ENCODE measurements at regions not wholly inside any gene's neighbourhood (a gene's known extent, or its start where the extent isn't known, plus 50 kb on each side); places are given as distances from the start of the nearest gene placed in this dataset.
"Not testable (repeated sequence)": the region's sequence is repeated elsewhere in the genome, so short reads cannot be mapped to it uniquely, and the experiment has no call there.

GRCh38 chr16:29274055-29275035 lies 132.2 kb downstream of the NPIPB11 start:
- TF ChIP-seq, protein P1, sequence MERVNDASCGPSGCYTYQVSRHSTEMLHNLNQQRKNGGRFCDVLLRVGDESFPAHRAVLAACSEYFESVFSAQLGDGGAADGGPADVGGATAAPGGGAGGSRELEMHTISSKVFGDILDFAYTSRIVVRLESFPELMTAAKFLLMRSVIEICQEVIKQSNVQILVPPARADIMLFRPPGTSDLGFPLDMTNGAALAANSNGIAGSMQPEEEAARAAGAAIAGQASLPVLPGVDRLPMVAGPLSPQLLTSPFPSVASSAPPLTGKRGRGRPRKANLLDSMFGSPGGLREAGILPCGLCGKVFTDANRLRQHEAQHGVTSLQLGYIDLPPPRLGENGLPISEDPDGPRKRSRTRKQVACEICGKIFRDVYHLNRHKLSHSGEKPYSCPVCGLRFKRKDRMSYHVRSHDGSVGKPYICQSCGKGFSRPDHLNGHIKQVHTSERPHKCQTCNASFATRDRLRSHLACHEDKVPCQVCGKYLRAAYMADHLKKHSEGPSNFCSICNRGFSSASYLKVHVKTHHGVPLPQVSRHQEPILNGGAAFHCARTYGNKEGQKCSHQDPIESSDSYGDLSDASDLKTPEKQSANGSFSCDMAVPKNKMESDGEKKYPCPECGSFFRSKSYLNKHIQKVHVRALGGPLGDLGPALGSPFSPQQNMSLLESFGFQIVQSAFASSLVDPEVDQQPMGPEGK (CRISPR knock-in tag; IDR thresholded peaks at IDR 0.05): not testable (repeated sequence)
- TF ChIP-seq RAD21 (CRISPR knock-in tag; IDR thresholded peaks at IDR 0.05); NR2C2 (CRISPR knock-in tag; IDR thresholded peaks at IDR 0.05; ENCODE audit: borderline replicate concordance); ZNF619 (CRISPR knock-in tag; IDR thresholded peaks at IDR 0.05); GTF2F1 (IDR thresholded peaks at IDR 0.05; ENCODE audit: low read length); AKAP8 (CRISPR knock-in tag; IDR thresholded peaks at IDR 0.05); ZNF512 (CRISPR knock-in tag; IDR thresholded peaks at IDR 0.05); CHD2 (IDR thresholded peaks at IDR 0.05; ENCODE audit: low read depth, low read length); POLR2A (IDR thresholded peaks at IDR 0.05; ENCODE audit: insufficient read depth in 1 of 2, low read depth in 2 of 2, low read length in 2 of 2); CSRNP1 (CRISPR knock-in tag; IDR thresholded peaks at IDR 0.05); HNF1B (CRISPR knock-in tag; IDR thresholded peaks at IDR 0.05); POLR2AphosphoS5 (IDR thresholded peaks at IDR 0.05; ENCODE audit: low read depth, low read length); ZNF777 (CRISPR knock-in tag; IDR thresholded peaks at IDR 0.05): not testable (repeated sequence)
- TF ChIP-seq, protein P2, sequence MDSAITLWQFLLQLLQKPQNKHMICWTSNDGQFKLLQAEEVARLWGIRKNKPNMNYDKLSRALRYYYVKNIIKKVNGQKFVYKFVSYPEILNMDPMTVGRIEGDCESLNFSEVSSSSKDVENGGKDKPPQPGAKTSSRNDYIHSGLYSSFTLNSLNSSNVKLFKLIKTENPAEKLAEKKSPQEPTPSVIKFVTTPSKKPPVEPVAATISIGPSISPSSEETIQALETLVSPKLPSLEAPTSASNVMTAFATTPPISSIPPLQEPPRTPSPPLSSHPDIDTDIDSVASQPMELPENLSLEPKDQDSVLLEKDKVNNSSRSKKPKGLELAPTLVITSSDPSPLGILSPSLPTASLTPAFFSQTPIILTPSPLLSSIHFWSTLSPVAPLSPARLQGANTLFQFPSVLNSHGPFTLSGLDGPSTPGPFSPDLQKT (CRISPR knock-in tag; IDR thresholded peaks at IDR 0.05; ENCODE audit: borderline replicate concordance): not testable (repeated sequence)

All from HepG2 (cell line).